Lung (tissue), 11 donors: ENCODE measurements at regions not wholly inside any gene's neighbourhood (a gene's known extent, or its start where the extent isn't known, plus 50 kb on each side); places are given as distances from the start of the nearest gene placed in this dataset.

Source experiments
- ATAC-seq: fragments of 200-7000 bp; cut with Tn5 transposase; one replicate; pipeline ENCODE4 v1.9.1; 2020; ENCODE audit warnings: moderate number of reproducible peaks; ENCODE audit not compliant: insufficient read depth, low FRiP score
- DNase-seq, 3 donors: peaks; one replicate each; pipeline ENCODE4 v3.0.0-alpha.2; 2013 to 2017
- H3K27ac ChIP-seq, 2 donors: one replicate each; pipeline ENCODE4 v1.5.1; 2013; ENCODE audit warnings: mild to moderate bottlenecking in 2 of 2, moderate library complexity in 2 of 2, control low read depth in 1 of 2, inconsistent platforms in 1 of 2, low read depth in 1 of 2, low read length in 1 of 2
- H3K27me3 ChIP-seq, 3 donors: one replicate each; pipeline ENCODE4 v1.5.1; 2013; ENCODE audit warnings: low read length in 2 of 3; ENCODE audit not compliant: control insufficient read depth in 3 of 3, insufficient read depth in 3 of 3
- H3K36me3 ChIP-seq, 4 donors: one replicate each; pipeline ENCODE4 v1.5.1; 2013; ENCODE audit warnings: low read length in 4 of 4, mild to moderate bottlenecking in 1 of 4, moderate library complexity in 1 of 4; ENCODE audit not compliant: control insufficient read depth in 4 of 4, insufficient read depth in 4 of 4
- H3K4me1 ChIP-seq, 5 donors: one replicate each; pipeline ENCODE4 v1.5.1; 2013; ENCODE audit warnings: low read length in 5 of 5, mild to moderate bottlenecking in 2 of 5, moderate library complexity in 1 of 5; ENCODE audit not compliant: control insufficient read depth in 5 of 5, insufficient read depth in 5 of 5
- H3K4me3 ChIP-seq: one replicate; pipeline ENCODE4 v1.5.1; 2013; ENCODE audit warnings: mild to moderate bottlenecking, control low read depth, moderate library complexity
- H3K9ac ChIP-seq, 2 donors: one replicate each; pipeline ENCODE4 v1.5.1; 2013; ENCODE audit warnings: low read length in 2 of 2, control low read depth in 1 of 2; ENCODE audit not compliant: insufficient read depth in 1 of 2
- H3K9me3 ChIP-seq, 4 donors: one replicate each; pipeline ENCODE4 v1.5.1; 2013; ENCODE audit warnings: low read length in 3 of 4, mild to moderate bottlenecking in 1 of 4, moderate library complexity in 1 of 4; ENCODE audit not compliant: control insufficient read depth in 4 of 4, insufficient read depth in 3 of 4
- CTCF ChIP-seq: IDR thresholded peaks from 2 replicates; pipeline ENCODE4 v1.5.1; 2012; ENCODE audit warnings: mild to moderate bottlenecking; ENCODE audit errors: control extremely low read depth, extremely low read depth
- WGBS, 2 donors: extraction: QIAGEN DNeasy Blood & Tissue Kit; methylation state at CpG; one replicate each; pipeline ENCODE4 v1.1.7; 2013; 5-methylcytosine and 5-hydroxymethylcytosine counted together
- donor health status: control.
- donor health status: control.
- donor health status: Bipolar disorder and iron deficiency.
- donor health status: healthy.
- donor health status: DM: yes; HTN: yes; CAD: no.

DNA sequence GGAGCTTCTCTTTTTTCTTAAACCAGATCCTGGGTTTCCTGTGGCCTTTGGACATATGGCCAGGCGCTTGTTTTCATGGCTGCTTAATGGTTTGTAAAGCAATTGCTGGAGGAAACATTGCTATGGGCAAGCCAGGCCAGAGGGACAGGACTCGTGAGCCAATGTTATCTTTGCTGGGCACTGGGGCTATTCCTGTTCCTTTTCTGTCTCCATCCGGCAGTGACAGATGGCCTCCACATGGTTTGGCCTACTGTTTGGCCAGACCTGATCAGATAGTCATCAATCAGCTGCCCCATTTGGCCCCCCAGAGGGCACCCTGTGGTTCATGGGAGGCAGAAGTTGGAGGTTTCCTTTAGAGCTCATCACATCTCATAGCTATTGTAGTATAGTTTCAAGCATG, 326.1 kb upstream of the ROPN1 start:
- Histone ChIP-seq H3K9me3 (no peaks in the 10 kb centered on the region), H3K36me3 (peaks cover 0 to 3% (median under 1%) of the 10 kb centered on the region in 4 donors), H3K27ac (no peak overlapping the region), H3K9ac (no peak overlapping the region), H3K4me1 (peaks cover 0 to 9% (median 2%) of the 10 kb centered on the region in 5 donors), H3K4me3 (no peak overlapping the region), H3K27me3 (no peaks in the 10 kb centered on the region)
- DNase-seq (no peak), ATAC-seq (no peak)
- 81 to 88% methylated on average over 3 of the region's 3 CpGs for WGBS, 2 donors
- no peak for TF ChIP-seq CTCF

- no peaks in the 10 kb centered on the region for H3K9me3 ChIP-seq
- ATAC-seq (no peak), DNase-seq (no peak)
- H3K27ac ChIP-seq = no peak overlapping the region
- no peak overlapping the region for H3K4me3 ChIP-seq
- WGBS, 2 donors = 17 to 65% methylated on average over 3 of the region's 3 CpGs
- no peaks in the 10 kb centered on the region for H3K27me3 ChIP-seq
- TF ChIP-seq CTCF = no peak
- H3K4me1 ChIP-seq = peaks cover 0 to 14% (median 2%) of the 10 kb centered on the region in 5 donors
- no peaks in the 10 kb centered on the region for H3K36me3 ChIP-seq
- no peak overlapping the region for H3K9ac ChIP-seq
Observed at GRCh38 chr3:124318656-124319055, 326.7 kb upstream of the ROPN1 start.

DNA sequence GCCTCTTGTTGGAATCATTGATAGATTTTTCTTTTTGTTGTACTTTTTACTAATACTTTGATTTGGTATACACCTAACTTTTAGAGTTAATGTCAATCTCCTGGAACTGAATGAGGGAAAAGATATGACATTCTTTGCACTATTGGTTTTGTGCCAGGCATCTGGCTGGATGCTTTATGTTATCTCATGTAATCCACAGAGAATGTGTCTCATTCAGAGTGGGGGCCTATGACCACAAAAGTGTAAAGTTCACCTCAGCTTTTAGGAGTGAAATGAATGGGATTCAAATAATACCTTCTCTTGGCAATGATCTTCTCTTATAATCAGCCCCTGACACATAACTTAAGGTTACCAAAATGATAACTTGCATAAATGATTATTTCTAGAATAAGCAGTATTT, 329.1 kb upstream of the ROPN1 start:
- no peak for ATAC-seq
- no peak for TF ChIP-seq CTCF
- H3K4me3 ChIP-seq = no peak overlapping the region

DNA sequence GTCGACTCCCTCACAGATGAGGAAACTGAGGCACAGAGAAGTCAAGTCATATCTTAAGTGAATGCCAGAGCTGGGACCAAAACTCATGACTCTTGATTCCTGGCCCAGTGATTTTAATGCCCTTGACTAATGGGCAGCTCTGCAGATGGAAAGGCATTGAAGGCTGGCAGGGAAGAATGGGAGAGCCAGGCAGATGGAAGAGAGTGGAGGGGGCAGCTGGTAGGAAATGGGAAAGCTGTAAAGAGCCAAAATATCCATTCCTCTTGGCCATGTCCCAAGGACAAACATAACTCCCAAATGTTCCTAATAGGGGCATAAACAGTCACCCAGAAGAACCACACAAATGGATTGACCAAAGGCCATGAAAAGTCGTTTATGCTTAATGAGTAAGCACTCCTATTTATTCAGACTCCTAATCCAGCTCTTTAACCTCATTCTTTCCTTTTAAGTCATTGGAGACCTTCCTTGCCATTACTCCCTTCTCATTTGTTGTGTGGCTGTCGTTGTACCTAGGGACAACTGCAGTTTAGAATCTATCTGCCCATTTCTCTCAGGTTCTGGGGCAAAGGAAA, 330.5 kb upstream of the ROPN1 start:
- no peak overlapping the region for H3K9ac ChIP-seq
- TF ChIP-seq CTCF = no peak
- H3K27me3 ChIP-seq = peaks cover 0 to 4% (median 0%) of the 10 kb centered on the region in 3 donors
- H3K27ac ChIP-seq = no peak overlapping the region
- no peak overlapping the region for H3K4me3 ChIP-seq
- H3K4me1 ChIP-seq = peaks cover 0 to 14% (median 0%) of the 10 kb centered on the region in 5 donors
- H3K36me3 ChIP-seq = peaks cover 0 to 7% (median 0%) of the 10 kb centered on the region in 4 donors
- H3K9me3 ChIP-seq = no peaks in the 10 kb centered on the region
- no peak for DNase-seq
- 81 to 82% methylated on average over 3 of the region's 3 CpGs for WGBS, 2 donors
- no peak for ATAC-seq

More for the DNA sequence above, 329.1 kb upstream of the ROPN1 start:
- H3K36me3 ChIP-seq = no peaks in the 10 kb centered on the region
- H3K4me1 ChIP-seq = peaks cover 0 to 14% (median 0%) of the 10 kb centered on the region in 5 donors
- no peak for DNase-seq
- no peak overlapping the region for H3K9ac ChIP-seq
- H3K9me3 ChIP-seq = no peaks in the 10 kb centered on the region
- H3K27ac ChIP-seq = no peak overlapping the region
- H3K27me3 ChIP-seq = peaks cover 0 to 4% (median 0%) of the 10 kb centered on the region in 3 donors
